ENCODE measurements at regions not wholly inside any gene's neighbourhood (a gene's known extent, or its start where the extent isn't known, plus 50 kb on each side); places are given as distances from the start of the nearest gene placed in this dataset.

DNA sequence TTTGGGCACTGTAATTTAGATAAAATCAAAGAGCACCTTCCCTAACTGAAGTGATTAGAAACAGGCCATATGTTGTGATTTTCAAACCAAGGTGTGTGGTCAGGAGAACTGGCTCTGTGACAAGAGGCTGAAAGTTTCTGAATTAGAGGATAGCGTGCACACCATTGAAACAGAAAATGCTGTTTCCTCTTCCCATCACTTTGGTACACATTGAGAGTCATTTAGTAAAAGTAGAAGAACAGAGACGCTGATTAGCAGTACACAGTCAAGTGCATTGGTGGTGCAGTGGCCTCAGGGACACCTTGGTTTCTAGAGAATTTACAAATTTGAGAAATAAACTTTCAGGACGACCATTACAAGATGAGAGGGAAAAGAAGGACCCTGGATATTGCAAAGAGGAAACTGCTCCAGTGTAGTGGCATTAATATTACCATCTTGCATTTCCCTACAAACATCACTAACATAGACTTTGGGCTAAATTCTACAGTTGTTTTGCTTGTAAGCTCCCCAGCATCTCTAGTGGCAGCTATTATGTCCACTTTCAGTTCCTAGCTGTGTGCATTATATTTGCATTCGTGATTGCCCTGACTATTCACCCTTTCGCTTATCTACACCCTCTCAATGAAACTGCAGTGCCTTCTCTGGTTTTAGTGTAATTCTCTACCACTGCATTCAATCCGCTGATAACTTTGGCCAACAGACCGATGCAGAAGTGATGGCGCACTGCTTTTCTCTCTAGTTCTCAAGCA, 728.1 kb upstream of the GRM7 start:
- no peaks in the 10 kb centered on the region for H3K9me3 Mint-ChIP-seq
- H3K36me3 Mint-ChIP-seq (ENCODE audit: low read depth): no peaks in the 10 kb centered on the region
- Histone ChIP-seq H3K4me1 (ENCODE audit: control insufficient read depth, insufficient read depth, low read length) (no peaks in the 10 kb centered on the region), H3K27ac (ENCODE audit: low read depth, low read length) (no peak overlapping the region), H3K4me3 (ENCODE audit: low read length) (no peak overlapping the region), H3K27me3 (ENCODE audit: control insufficient read depth, insufficient read depth, low read length, poor library complexity, severe bottlenecking) (no peaks in the 10 kb centered on the region), H3K9ac (ENCODE audit: extremely low read depth, low read length, poor library complexity, severe bottlenecking) (no peak overlapping the region), H3K9me3 (ENCODE audit: control insufficient read depth, low read length) (no peaks in the 10 kb centered on the region), H3K36me3 (ENCODE audit: control insufficient read depth, insufficient read depth, low read length) (no peaks in the 10 kb centered on the region)
- TF ChIP-seq, protein P1, sequence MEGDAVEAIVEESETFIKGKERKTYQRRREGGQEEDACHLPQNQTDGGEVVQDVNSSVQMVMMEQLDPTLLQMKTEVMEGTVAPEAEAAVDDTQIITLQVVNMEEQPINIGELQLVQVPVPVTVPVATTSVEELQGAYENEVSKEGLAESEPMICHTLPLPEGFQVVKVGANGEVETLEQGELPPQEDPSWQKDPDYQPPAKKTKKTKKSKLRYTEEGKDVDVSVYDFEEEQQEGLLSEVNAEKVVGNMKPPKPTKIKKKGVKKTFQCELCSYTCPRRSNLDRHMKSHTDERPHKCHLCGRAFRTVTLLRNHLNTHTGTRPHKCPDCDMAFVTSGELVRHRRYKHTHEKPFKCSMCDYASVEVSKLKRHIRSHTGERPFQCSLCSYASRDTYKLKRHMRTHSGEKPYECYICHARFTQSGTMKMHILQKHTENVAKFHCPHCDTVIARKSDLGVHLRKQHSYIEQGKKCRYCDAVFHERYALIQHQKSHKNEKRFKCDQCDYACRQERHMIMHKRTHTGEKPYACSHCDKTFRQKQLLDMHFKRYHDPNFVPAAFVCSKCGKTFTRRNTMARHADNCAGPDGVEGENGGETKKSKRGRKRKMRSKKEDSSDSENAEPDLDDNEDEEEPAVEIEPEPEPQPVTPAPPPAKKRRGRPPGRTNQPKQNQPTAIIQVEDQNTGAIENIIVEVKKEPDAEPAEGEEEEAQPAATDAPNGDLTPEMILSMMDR (conservative IDR thresholded peaks at IDR 0.05): no peak
- no peak overlapping the region for H3K27ac Mint-ChIP-seq
- no peaks in the 10 kb centered on the region for H3K4me1 Mint-ChIP-seq
- 95 to 96% methylated on average over 5 to 8 of the region's 8 CpGs for WGBS, 2 experiments (ENCODE audit: insufficient coverage in 1 of 2, insufficient read length in 1 of 2)
- DNase-seq: no peak
- H3K4me3 Mint-ChIP-seq: no peak overlapping the region
- H3K27me3 Mint-ChIP-seq (ENCODE audit: insufficient read depth): no peaks in the 10 kb centered on the region

DNA sequence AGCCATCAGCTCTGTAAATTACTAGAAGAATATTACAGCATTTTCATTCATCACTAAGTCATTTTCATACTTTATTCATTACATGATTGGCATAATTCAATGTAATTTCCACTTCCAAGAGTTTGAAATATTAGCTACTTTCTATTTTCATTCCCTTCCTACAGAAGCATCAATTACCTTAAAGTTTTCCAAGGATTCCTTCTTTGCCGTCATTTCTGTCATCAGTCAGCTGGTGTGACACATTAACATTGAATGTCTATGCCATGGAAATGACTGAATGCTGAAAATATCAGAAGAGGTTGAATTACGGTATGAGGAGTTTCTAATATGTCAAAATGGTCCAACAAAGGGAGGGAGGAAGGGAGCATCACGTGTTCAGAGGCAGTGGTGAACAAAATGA, 718.2 kb upstream of the GRM7 start:
- no peaks in the 10 kb centered on the region for H3K4me1 Mint-ChIP-seq
- H3K27ac Mint-ChIP-seq: no peak overlapping the region
- Histone ChIP-seq H3K9ac (ENCODE audit: extremely low read depth, low read length, poor library complexity, severe bottlenecking) (no peak overlapping the region), H3K27me3 (ENCODE audit: control insufficient read depth, insufficient read depth, low read length, poor library complexity, severe bottlenecking) (no peaks in the 10 kb centered on the region), H3K27ac (ENCODE audit: low read depth, low read length) (no peak overlapping the region), H3K9me3 (ENCODE audit: control insufficient read depth, low read length) (no peaks in the 10 kb centered on the region), H3K4me1 (ENCODE audit: control insufficient read depth, insufficient read depth, low read length) (no peaks in the 10 kb centered on the region), H3K4me3 (ENCODE audit: low read length) (no peak overlapping the region), H3K36me3 (ENCODE audit: control insufficient read depth, insufficient read depth, low read length) (no peaks in the 10 kb centered on the region)
- 82 to 100% methylated on average over 1 to 2 of the region's 3 CpGs for WGBS, 2 experiments (ENCODE audit: insufficient coverage in 1 of 2, insufficient read length in 1 of 2)
- DNase-seq: no peak
- H3K27me3 Mint-ChIP-seq (ENCODE audit: insufficient read depth): no peaks in the 10 kb centered on the region
- no peaks in the 10 kb centered on the region for H3K9me3 Mint-ChIP-seq
- TF ChIP-seq, protein P1 (conservative IDR thresholded peaks at IDR 0.05): no peak
- no peaks in the 10 kb centered on the region for H3K36me3 Mint-ChIP-seq (ENCODE audit: low read depth)
- no peak overlapping the region for H3K4me3 Mint-ChIP-seq

DNA sequence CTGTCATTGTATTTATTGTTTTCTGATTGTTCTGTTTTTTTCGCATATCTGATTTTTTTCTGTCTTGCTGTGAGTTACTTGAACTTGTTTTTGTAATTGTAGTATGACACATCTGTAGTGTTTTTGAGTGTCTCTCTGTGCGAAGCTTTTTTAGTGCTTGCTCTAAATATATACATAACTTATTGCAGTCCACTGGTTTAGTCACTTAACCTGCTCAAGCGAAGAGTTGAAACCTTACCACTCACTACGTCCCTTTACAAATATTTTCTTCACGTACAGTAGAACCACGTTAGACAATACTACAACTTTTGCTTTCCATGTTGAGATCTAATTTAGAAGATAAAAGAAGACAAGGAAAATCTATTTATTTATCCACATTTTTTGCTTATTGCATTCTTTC, 713.0 kb upstream of the GRM7 start:
- Histone ChIP-seq H3K27ac (ENCODE audit: low read depth, low read length) (no peak overlapping the region), H3K36me3 (ENCODE audit: control insufficient read depth, insufficient read depth, low read length) (no peaks in the 10 kb centered on the region), H3K4me1 (ENCODE audit: control insufficient read depth, insufficient read depth, low read length) (no peaks in the 10 kb centered on the region), H3K9me3 (ENCODE audit: control insufficient read depth, low read length) (no peaks in the 10 kb centered on the region), H3K4me3 (ENCODE audit: low read length) (no peak overlapping the region), H3K27me3 (ENCODE audit: control insufficient read depth, insufficient read depth, low read length, poor library complexity, severe bottlenecking) (no peaks in the 10 kb centered on the region), H3K9ac (ENCODE audit: extremely low read depth, low read length, poor library complexity, severe bottlenecking) (no peak overlapping the region)
- Mint-ChIP-seq H3K36me3 (ENCODE audit: low read depth) (no peaks in the 10 kb centered on the region), H3K4me1 (no peaks in the 10 kb centered on the region), H3K27ac (no peak overlapping the region), H3K4me3 (no peak overlapping the region), H3K9me3 (no peaks in the 10 kb centered on the region), H3K27me3 (ENCODE audit: insufficient read depth) (no peaks in the 10 kb centered on the region)
- no peak for DNase-seq
- 96 to 100% methylated on average over 1 to 6 of the region's 6 CpGs for WGBS, 2 experiments (ENCODE audit: insufficient coverage in 1 of 2, insufficient read length in 1 of 2)
- TF ChIP-seq, protein P1 (conservative IDR thresholded peaks at IDR 0.05): no peak

All from endodermal cell (in vitro differentiated cells).